Stimulated activated CD4-positive, alpha-beta T cell treated with anti-CD3 and anti-CD28 coated beads, Interleukin-1b, Interleukin-23, amount 100 ng/mL, for 1 hour (primary cell): ENCODE measurements at regions not wholly inside any gene's neighbourhood (a gene's known extent, or its start where the extent isn't known, plus 50 kb on each side); places are given as distances from the start of the nearest gene placed in this dataset.
"Not testable (repeated sequence)": the region's sequence is repeated elsewhere in the genome, so short reads cannot be mapped to it uniquely, and the experiment has no call there.

Source experiments
- DNase-seq, 2 donors: peaks; one replicate each; pipeline ENCODE4 v3.0.0-alpha.2; 2020; ENCODE audit warnings: low read depth in 2 of 2

GRCh38 chr2:174697255-174697654 lies 67.0 kb downstream of the CHRNA1 start:
- no peak for DNase-seq

- no peak for DNase-seq
Observed at GRCh38 chr2:174694920-174695319, 69.4 kb downstream of the CHRNA1 start.

- DNase-seq: no peak
Observed at GRCh38 chr2:174694196-174694878, 69.9 kb downstream of the CHRNA1 start.

- no peak for DNase-seq
Observed at GRCh38 chr2:174693344-174693743, 70.9 kb downstream of the CHRNA1 start.

GRCh38 chr2:174692256-174692919 lies 71.9 kb downstream of the CHRNA1 start:
- no peak for DNase-seq

GRCh38 chr2:174691201-174691779 lies 73.0 kb downstream of the CHRNA1 start:
- DNase-seq: no peak

- no peak for DNase-seq
Observed at GRCh38 chr2:174690026-174690425, 74.2 kb downstream of the CHRNA1 start.

GRCh38 chr2:174688079-174688478 lies 76.2 kb downstream of the CHRNA1 start:
- no peak for DNase-seq

GRCh38 chr2:174686430-174686829 lies 77.8 kb downstream of the CHRNA1 start:
- no peak for DNase-seq

- DNase-seq: no peak
Observed at GRCh38 chr2:174683392-174683759, 80.9 kb downstream of the CHRNA1 start.

- peak in 1 of 2 donors; percentile 11 for DNase-seq
Observed at GRCh38 chr2:174682578-174683391, 81.5 kb downstream of the CHRNA1 start.

- peak in 1 of 2 donors; percentile 28 for DNase-seq
Observed at GRCh38 chr2:174682007-174682577, 82.2 kb downstream of the CHRNA1 start.

GRCh38 chr2:174681099-174682006 lies 82.9 kb downstream of the CHRNA1 start:
- DNase-seq: no peak

GRCh38 chr2:174680221-174680620 lies 82.6 kb upstream of the WIPF1 start:
- no peak for DNase-seq

- DNase-seq: no peak
Observed at GRCh38 chr2:174678395-174678794, 80.8 kb upstream of the WIPF1 start.

- no peak for DNase-seq
Observed at GRCh38 chr2:174675615-174676014, 78.0 kb upstream of the WIPF1 start.

- no peak for DNase-seq
Observed at GRCh38 chr2:174673876-174674275, 76.3 kb upstream of the WIPF1 start.

GRCh38 chr2:174673440-174673839 lies 75.8 kb upstream of the WIPF1 start:
- DNase-seq: no peak

GRCh38 chr2:174671532-174671931 lies 73.9 kb upstream of the WIPF1 start:
- DNase-seq: not testable (repeated sequence)

- no peak for DNase-seq
Observed at GRCh38 chr2:174670446-174670845, 72.8 kb upstream of the WIPF1 start.

- no peak for DNase-seq
Observed at GRCh38 chr2:174669336-174669735, 71.7 kb upstream of the WIPF1 start.
